Liver (tissue), 8 donors: ENCODE measurements at regions not wholly inside any gene's neighbourhood (a gene's known extent, or its start where the extent isn't known, plus 50 kb on each side); places are given as distances from the start of the nearest gene placed in this dataset.
"Not testable (repeated sequence)": the region's sequence is repeated elsewhere in the genome, so short reads cannot be mapped to it uniquely, and the experiment has no call there.

Experiments
- DNase-seq: peaks from one replicate; pipeline ENCODE4 v3.0.0-alpha.2; 2017; ENCODE audit warnings: low spot score
- H3K27ac ChIP-seq, 2 donors: one replicate each; pipeline ENCODE4 v1.7.0; 2013; ENCODE audit warnings: inconsistent platforms in 2 of 2, low read length in 2 of 2, control low read depth in 1 of 2, low read depth in 1 of 2, mild to moderate bottlenecking in 1 of 2
- H3K27me3 ChIP-seq, 4 donors: one replicate each; pipeline versions ENCODE4 v1.6.1 to v1.7.0; 2013; ENCODE audit warnings: low read length in 3 of 4, inconsistent platforms in 1 of 4, mild to moderate bottlenecking in 1 of 4, moderate library complexity in 1 of 4; ENCODE audit not compliant: control insufficient read depth in 4 of 4, insufficient read depth in 4 of 4
- H3K36me3 ChIP-seq, 4 donors: one replicate each; pipeline versions ENCODE4 v1.6.1 to v1.7.0; 2013; ENCODE audit warnings: low read length in 3 of 4, mild to moderate bottlenecking in 3 of 4, low read depth in 1 of 4, moderate library complexity in 1 of 4; ENCODE audit not compliant: control insufficient read depth in 4 of 4, insufficient read depth in 3 of 4
- H3K4me1 ChIP-seq, 4 donors: one replicate each; pipeline versions ENCODE4 v1.6.1 to v1.7.0; 2013; ENCODE audit warnings: low read length in 3 of 4, mild to moderate bottlenecking in 3 of 4, moderate library complexity in 1 of 4; ENCODE audit not compliant: control insufficient read depth in 4 of 4, insufficient read depth in 4 of 4
- H3K4me3 ChIP-seq, 3 donors: one replicate each; pipeline versions ENCODE4 v1.6.1 to v1.7.0; 2013; ENCODE audit warnings: low read length in 3 of 3, control low read depth in 1 of 3, low read depth in 1 of 3, mild to moderate bottlenecking in 1 of 3
- H3K9ac ChIP-seq, 2 donors: one replicate each; pipeline ENCODE4 v1.7.0; 2013; ENCODE audit warnings: low read length in 2 of 2, mild to moderate bottlenecking in 2 of 2, moderate library complexity in 2 of 2, control low read depth in 1 of 2, low read depth in 1 of 2
- H3K9me3 ChIP-seq, 4 donors: one replicate each; pipeline versions ENCODE4 v1.6.1 to v1.7.0; 2013; ENCODE audit warnings: low read length in 3 of 4; ENCODE audit not compliant: control insufficient read depth in 4 of 4
- ATF3 ChIP-seq: IDR thresholded peaks from 2 replicates; pipeline ENCODE4 v1.6.1; 2016; ENCODE audit warnings: antibody characterized with exemption
- CTCF ChIP-seq: fragments of 150-350 bp; IDR thresholded peaks from 2 replicates; pipeline ENCODE4 v1.5.1; 2017; ENCODE audit warnings: improper control_type of control experiment, low read depth, low read length; ENCODE audit not compliant: missing input control
- EGR1 ChIP-seq, 2 donors: IDR thresholded peaks; 2 replicates each; pipeline ENCODE4 v1.6.1; 2016 to 2018; ENCODE audit warnings: antibody characterized with exemption in 2 of 2, low read depth in 2 of 2
- FOXA1 ChIP-seq: IDR thresholded peaks from 2 replicates; pipeline ENCODE4 v1.6.1; 2016; ENCODE audit warnings: antibody characterized with exemption
- FOXA2 ChIP-seq: IDR thresholded peaks from 2 replicates; pipeline ENCODE4 v1.6.1; 2016; ENCODE audit warnings: antibody characterized with exemption
- GABPA ChIP-seq, 2 donors: IDR thresholded peaks in 1 of 2; conservative IDR thresholded peaks in 1 of 2; 2 replicates each; pipeline ENCODE4 v1.6.1; 2016; ENCODE audit warnings: antibody characterized with exemption in 2 of 2, mild to moderate bottlenecking in 1 of 2, moderate library complexity in 1 of 2
- HNF4A ChIP-seq, 2 donors: conservative IDR thresholded peaks; 2 replicates each; pipeline ENCODE4 v1.6.1; 2016; ENCODE audit warnings: antibody characterized with exemption in 2 of 2, mild to moderate bottlenecking in 2 of 2
- HNF4G ChIP-seq: IDR thresholded peaks from 2 replicates; pipeline ENCODE4 v1.6.1; 2016; ENCODE audit warnings: antibody characterized with exemption
- JUND ChIP-seq, 2 donors: IDR thresholded peaks; 2 replicates each; pipeline ENCODE4 v1.6.1; 2016; ENCODE audit warnings: antibody characterized with exemption in 2 of 2
- MAX ChIP-seq: IDR thresholded peaks from 2 replicates; pipeline ENCODE4 v1.6.1; 2016; ENCODE audit warnings: antibody characterized with exemption
- NR2F2 ChIP-seq: IDR thresholded peaks from 2 replicates; pipeline ENCODE4 v1.6.1; 2016; ENCODE audit warnings: antibody characterized with exemption
- RAD21 ChIP-seq, 2 donors: IDR thresholded peaks; 2 replicates each; pipeline ENCODE4 v1.6.1; 2016; ENCODE audit warnings: antibody characterized with exemption in 2 of 2, mild to moderate bottlenecking in 2 of 2
- REST ChIP-seq: IDR thresholded peaks from 2 replicates; pipeline ENCODE4 v1.6.1; 2016; ENCODE audit warnings: antibody characterized with exemption, mild to moderate bottlenecking
- RXRA ChIP-seq, 2 donors: IDR thresholded peaks; 2 replicates each; pipeline ENCODE4 v1.6.1; 2017 to 2018; ENCODE audit warnings: antibody characterized with exemption in 2 of 2, mild to moderate bottlenecking in 1 of 2
- SP1 ChIP-seq: IDR thresholded peaks from 2 replicates; pipeline ENCODE4 v1.6.1; 2018; ENCODE audit warnings: antibody characterized with exemption, mild to moderate bottlenecking
- TAF1 ChIP-seq: conservative IDR thresholded peaks from 2 replicates; pipeline ENCODE4 v1.6.1; 2016; ENCODE audit warnings: antibody characterized with exemption, mild to moderate bottlenecking
- YY1 ChIP-seq: IDR thresholded peaks from 2 replicates; pipeline ENCODE4 v1.6.1; 2016; ENCODE audit warnings: antibody characterized with exemption, mild to moderate bottlenecking
- WGBS: extraction: QIAGEN DNeasy Blood & Tissue Kit; methylation state at CpG from one replicate; pipeline ENCODE4 v1.1.7; 2013; 5-methylcytosine and 5-hydroxymethylcytosine counted together
- donor health status: healthy.
- donor health status: healthy.
- donor health status: healthy.
- donor health status: healthy.
- donor health status: healthy.

DNA sequence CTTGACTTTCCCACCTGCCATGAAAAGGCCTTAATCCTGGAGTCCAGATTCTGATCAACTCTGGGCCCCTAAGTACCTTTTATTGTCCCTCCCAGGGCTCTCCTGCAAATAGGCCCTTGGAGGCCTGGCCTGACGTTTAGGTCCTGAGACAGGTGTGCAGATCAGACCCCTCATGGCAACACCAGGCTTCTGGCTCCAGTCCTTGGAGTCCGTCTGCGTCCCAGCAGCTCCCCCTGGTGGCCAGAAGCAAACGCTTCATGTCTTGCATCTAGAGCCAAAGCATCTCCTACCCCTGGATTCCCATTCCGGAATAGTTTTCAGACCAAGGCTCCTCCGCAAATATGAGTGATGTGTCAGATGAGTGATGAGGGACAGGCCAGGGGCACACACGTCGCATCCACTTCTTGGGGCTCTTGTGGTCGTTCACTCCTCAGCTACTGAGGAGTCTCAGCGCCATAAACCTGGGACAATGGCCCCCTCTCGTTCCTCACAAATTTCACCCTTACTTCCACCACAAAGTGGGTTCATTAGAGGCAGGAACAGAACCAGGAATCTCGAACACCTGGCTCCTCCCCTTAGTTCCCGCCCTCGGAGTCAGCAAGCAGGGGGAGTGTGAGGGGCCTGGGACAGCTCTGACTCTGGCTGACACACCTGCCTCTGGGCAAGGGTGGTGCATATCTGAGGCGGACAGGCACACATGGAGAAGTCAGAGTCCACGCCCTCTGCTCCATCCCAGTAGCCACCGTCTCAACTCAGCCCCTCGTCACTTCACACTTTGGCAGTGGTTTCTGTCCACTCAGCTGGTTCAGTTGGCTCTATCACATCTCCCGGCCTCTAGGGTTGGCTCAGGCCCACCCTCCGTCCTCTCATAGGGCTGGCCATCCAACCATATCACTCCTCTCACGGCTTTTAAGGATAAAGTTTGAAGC is 77.9 kb upstream of the PWP1 start:
- Histone ChIP-seq H3K4me1 (no peaks in the 10 kb centered on the region), H3K9ac (no peak overlapping the region), H3K4me3 (no peak overlapping the region), H3K9me3 (no peaks in the 10 kb centered on the region), H3K36me3 (no peaks in the 10 kb centered on the region), H3K27me3 (no peaks in the 10 kb centered on the region), H3K27ac (no peak overlapping the region)
- 35% methylated on average over 21 of the region's 21 CpGs for WGBS
- TF ChIP-seq GABPA (IDR thresholded peaks at IDR 0.05 in 1 of 2, conservative IDR thresholded peaks at IDR 0.05 in 1 of 2), result no peak
- TF ChIP-seq TAF1, result no peak
- TF ChIP-seq RXRA (IDR thresholded peaks at IDR 0.05), result no peak
- TF ChIP-seq EGR1 (IDR thresholded peaks at IDR 0.05; ENCODE audit: low read depth in 2 of 2), result no peak
- no peak for TF ChIP-seq FOXA1
- no peak for TF ChIP-seq HNF4G
- no peak for TF ChIP-seq FOXA2
- TF ChIP-seq YY1, result no peak
- peak; percentile 94 to 96 for TF ChIP-seq RAD21 (IDR thresholded peaks at IDR 0.05)
- TF ChIP-seq JUND (IDR thresholded peaks at IDR 0.05), result no peak
- TF ChIP-seq HNF4A (conservative IDR thresholded peaks at IDR 0.05), result no peak
- peak; percentile 87 for TF ChIP-seq CTCF
- TF ChIP-seq REST, result no peak
- TF ChIP-seq MAX, result no peak
- no peak for TF ChIP-seq SP1
- no peak for TF ChIP-seq NR2F2
- no peak for TF ChIP-seq ATF3
- DNase-seq, result peak; percentile 83

- H3K4me1 ChIP-seq, H3K9me3 ChIP-seq, H3K36me3 ChIP-seq, H3K27ac ChIP-seq, H3K27me3 ChIP-seq, H3K4me3 ChIP-seq, H3K9ac ChIP-seq, DNase-seq: not testable (repeated sequence)
- 95% methylated on average over 5 of the region's 5 CpGs for WGBS
Observed at GRCh38 chr12:107608779-107609178, 76.8 kb upstream of the PWP1 start.
